GM12878 (cell line): ENCODE measurements at regions not wholly inside any gene's neighbourhood (a gene's known extent, or its start where the extent isn't known, plus 50 kb on each side); places are given as distances from the start of the nearest gene placed in this dataset.

Source experiments
- ATAC-seq: fragments of 200-7000 bp; cut with Tn5 transposase; 3 replicates; pipeline ENCODE4 v1.9.1; 2020; ENCODE audit warnings: mild to moderate bottlenecking, moderate library complexity
- BruUV-seq: library from RNA; stranded (reverse); fragments of 400-500 nt; replicated peaks from 2 replicates; lab custom pipeline; 2021; lab: Mats Ljungman, UMichigan
- CTCF ChIA-PET: fragments of 300-600 bp; sonication (Branson Sonifier 250); formaldehyde crosslinking; extraction: SDS; loops from one replicate; lab custom pipeline; 2021; ENCODE audit warnings: inconsistent platforms; lab: Yijun Ruan, JAX
- POLR2A ChIA-PET: fragments of 350-600 bp; formaldehyde crosslinking; extraction: SDS; loops from one replicate; lab custom pipeline; 2021; ENCODE audit warnings: inconsistent platforms; lab: Charles Lee
- RAD21 ChIA-PET: fragments of 300-600 bp; sonication (Branson Sonifier 250); formaldehyde crosslinking; loops from one replicate; lab custom pipeline; 2023; ENCODE audit warnings: antibody characterized with exemption; ENCODE audit not compliant: unreplicated experiment; lab: Charles Lee
- SMC1A ChIA-PET: fragments of 300-600 bp; sonication (Branson Sonifier 250); formaldehyde crosslinking; loops from one replicate; lab custom pipeline; 2023; ENCODE audit not compliant: unreplicated experiment, uncharacterized antibody; lab: Charles Lee
- DNase-seq: peaks from one replicate; pipeline ENCODE4 v3.0.0-alpha.2; 2011; ENCODE audit warnings: low read depth, low spot score
- FAIRE-seq: peaks from 3 replicates; lab custom pipeline; 2011; peaks lifted over from hg19 to GRCh38; lab: Jason Lieb, UNC
- H2AFZ ChIP-seq: 2 replicates; pipeline ENCODE4 v1.6.0; 2011; ENCODE audit warnings: low read depth, low read length, control low read depth; ENCODE audit not compliant: control insufficient read depth
- H3K27ac ChIP-seq: 2 replicates; pipeline ENCODE4 v1.5.1; 2011; ENCODE audit warnings: control low read depth; ENCODE audit not compliant: control insufficient read depth, insufficient read depth
- H3K27me3 ChIP-seq, 2 experiments: replicated peaks in 1 of 2; 2 replicates each; pipeline versions ENCODE4 v1.6.0 to v1.6.1; 2011; ENCODE audit warnings: low read length in 1 of 2; ENCODE audit not compliant: control insufficient read depth in 2 of 2, insufficient read depth in 2 of 2
- H3K36me3 ChIP-seq, 2 experiments: 2 replicates each; pipeline ENCODE4 v1.5.1; 2011; ENCODE audit warnings: low read length in 1 of 2; ENCODE audit not compliant: control insufficient read depth in 2 of 2, insufficient read depth in 2 of 2
- H3K4me1 ChIP-seq: 2 replicates; pipeline ENCODE4 v1.6.1; 2011; ENCODE audit warnings: mild to moderate bottlenecking, low read length, moderate library complexity, mixed read lengths; ENCODE audit not compliant: control insufficient read depth, insufficient read depth
- H3K4me2 ChIP-seq: 2 replicates; pipeline ENCODE4 v1.6.0; 2011; ENCODE audit warnings: control low read depth; ENCODE audit not compliant: control insufficient read depth, insufficient read depth
- H3K4me3 ChIP-seq: fragments of 200-600 bp; sonication (generic); 2 replicates; pipeline ENCODE4 v1.5.1; 2016
- H3K79me2 ChIP-seq: 2 replicates; pipeline ENCODE4 v1.6.0; 2011; ENCODE audit warnings: low read length; ENCODE audit not compliant: control insufficient read depth, insufficient read depth
- H3K9ac ChIP-seq: 2 replicates; pipeline ENCODE4 v1.8.0; 2011; ENCODE audit warnings: low read length, control low read depth, mixed read lengths; ENCODE audit not compliant: control insufficient read depth, insufficient read depth
- H3K9me3 ChIP-seq: replicated peaks from 3 replicates; pipeline ENCODE4 v1.5.1; 2011; ENCODE audit warnings: mild to moderate bottlenecking, low read length; ENCODE audit not compliant: control insufficient read depth, insufficient read depth
- H4K20me1 ChIP-seq: 2 replicates; pipeline ENCODE4 v1.6.0; 2011; ENCODE audit not compliant: control insufficient read depth, insufficient read depth
- BACH1 ChIP-seq: fragments of 450-650 bp; IDR thresholded peaks from 2 replicates; pipeline ENCODE4 v1.6.1; 2017; ENCODE audit warnings: mild to moderate bottlenecking, borderline replicate concordance
- KLF5 ChIP-seq: fragments of 450-650 bp; IDR thresholded peaks from 2 replicates; pipeline ENCODE4 v1.6.1; 2014; ENCODE audit warnings: mild to moderate bottlenecking; ENCODE audit not compliant: partially characterized antibody
- MTA3 ChIP-seq: IDR thresholded peaks from 2 replicates; pipeline ENCODE4 v1.6.1; 2012; ENCODE audit warnings: low read length, inconsistent platforms, borderline replicate concordance
- NFIC ChIP-seq: IDR thresholded peaks from 2 replicates; pipeline ENCODE4 v1.6.1; 2012; ENCODE audit warnings: low read depth, mild to moderate bottlenecking, inconsistent platforms, low read length, moderate library complexity
- NR2C1 ChIP-seq: fragments of 450-650 bp; IDR thresholded peaks from 2 replicates; pipeline ENCODE4 v1.6.1; 2017; ENCODE audit warnings: antibody characterized with exemption, mild to moderate bottlenecking, moderate library complexity
- RBBP5 ChIP-seq: fragments of 200-600 bp; sonication (generic); conservative IDR thresholded peaks from 2 replicates; pipeline ENCODE4 v1.6.1; 2016
- RUNX3 ChIP-seq: IDR thresholded peaks from 2 replicates; pipeline ENCODE4 v1.6.1; 2012; ENCODE audit warnings: low read length, inconsistent platforms
- TCF3 ChIP-seq: IDR thresholded peaks from 2 replicates; pipeline ENCODE4 v1.6.1; 2012; ENCODE audit warnings: low read depth, mild to moderate bottlenecking, low read length, borderline replicate concordance; ENCODE audit not compliant: insufficient read depth
- ZNF687 ChIP-seq: fragments of 450-650 bp; IDR thresholded peaks from 2 replicates; pipeline ENCODE4 v1.6.1; 2017; ENCODE audit warnings: mild to moderate bottlenecking, moderate library complexity
- WGBS: methylation state at CpG from one replicate; pipeline ENCODE4 v1.1.6; 2016; ENCODE audit warnings: low lambda C conversion rate; ENCODE audit not compliant: insufficient replicate concordance, insufficient coverage; ENCODE audit errors: missing lambda C conversion rate; 5-methylcytosine and 5-hydroxymethylcytosine counted together
- in situ Hi-C: fragments of 300-500 bp; cut with MboI; formaldehyde crosslinking; loops from 9 replicates; pipeline ENCODE4 v1.14.3; 2018; ENCODE audit warnings: mixed read lengths
- intact Hi-C: fragments of 100-400 bp; cut with micrococcal nuclease; formaldehyde crosslinking; loops from one replicate; pipeline ENCODE4 v1.14.2; 2022; ENCODE audit not compliant: unreplicated experiment
- TF ChIP-seq, protein P1 (sequence below): fragments of 450-650 bp; IDR thresholded peaks from 2 replicates; pipeline ENCODE4 v1.6.1; 2016; ENCODE audit warnings: mild to moderate bottlenecking, moderate library complexity, borderline replicate concordance

GRCh38 chrX:15946783-15947580 lies 92.4 kb upstream of the AP1S2 start:
- no peaks in the 10 kb centered on the region for H4K20me1 ChIP-seq
- H3K9ac ChIP-seq, result no peak overlapping the region
- no peak overlapping the region for H2AFZ ChIP-seq
- RAD21 ChIA-PET, result no interaction called here
- WGBS, result 51% methylated on average over 6 of the region's 6 CpGs
- intact Hi-C loops (no loop called here), in situ Hi-C loops (no loop called here)
- SMC1A ChIA-PET, result no interaction called here
- no peak for DNase-seq
- POLR2A ChIA-PET, result interaction anchor here (0.5 to 0.7 kb wide), 3 partner anchors 17 to 381 kb away, joined by 3 to 6 read pairs (median 3); no protein-coding TSS in a partner anchor
- no peaks in the 10 kb centered on the region for H3K9me3 ChIP-seq
- ATAC-seq, result no peak
- H3K4me1 ChIP-seq, result no peaks in the 10 kb centered on the region
- H3K79me2 ChIP-seq, result no peaks in the 10 kb centered on the region
- H3K36me3 ChIP-seq, result no peaks in the 10 kb centered on the region
- CTCF ChIA-PET, result interaction anchor here (1.0 kb wide), 1 partner anchor 17 kb away, joined by 3 read pairs; no protein-coding TSS in a partner anchor
- TF ChIP-seq, protein P1, sequence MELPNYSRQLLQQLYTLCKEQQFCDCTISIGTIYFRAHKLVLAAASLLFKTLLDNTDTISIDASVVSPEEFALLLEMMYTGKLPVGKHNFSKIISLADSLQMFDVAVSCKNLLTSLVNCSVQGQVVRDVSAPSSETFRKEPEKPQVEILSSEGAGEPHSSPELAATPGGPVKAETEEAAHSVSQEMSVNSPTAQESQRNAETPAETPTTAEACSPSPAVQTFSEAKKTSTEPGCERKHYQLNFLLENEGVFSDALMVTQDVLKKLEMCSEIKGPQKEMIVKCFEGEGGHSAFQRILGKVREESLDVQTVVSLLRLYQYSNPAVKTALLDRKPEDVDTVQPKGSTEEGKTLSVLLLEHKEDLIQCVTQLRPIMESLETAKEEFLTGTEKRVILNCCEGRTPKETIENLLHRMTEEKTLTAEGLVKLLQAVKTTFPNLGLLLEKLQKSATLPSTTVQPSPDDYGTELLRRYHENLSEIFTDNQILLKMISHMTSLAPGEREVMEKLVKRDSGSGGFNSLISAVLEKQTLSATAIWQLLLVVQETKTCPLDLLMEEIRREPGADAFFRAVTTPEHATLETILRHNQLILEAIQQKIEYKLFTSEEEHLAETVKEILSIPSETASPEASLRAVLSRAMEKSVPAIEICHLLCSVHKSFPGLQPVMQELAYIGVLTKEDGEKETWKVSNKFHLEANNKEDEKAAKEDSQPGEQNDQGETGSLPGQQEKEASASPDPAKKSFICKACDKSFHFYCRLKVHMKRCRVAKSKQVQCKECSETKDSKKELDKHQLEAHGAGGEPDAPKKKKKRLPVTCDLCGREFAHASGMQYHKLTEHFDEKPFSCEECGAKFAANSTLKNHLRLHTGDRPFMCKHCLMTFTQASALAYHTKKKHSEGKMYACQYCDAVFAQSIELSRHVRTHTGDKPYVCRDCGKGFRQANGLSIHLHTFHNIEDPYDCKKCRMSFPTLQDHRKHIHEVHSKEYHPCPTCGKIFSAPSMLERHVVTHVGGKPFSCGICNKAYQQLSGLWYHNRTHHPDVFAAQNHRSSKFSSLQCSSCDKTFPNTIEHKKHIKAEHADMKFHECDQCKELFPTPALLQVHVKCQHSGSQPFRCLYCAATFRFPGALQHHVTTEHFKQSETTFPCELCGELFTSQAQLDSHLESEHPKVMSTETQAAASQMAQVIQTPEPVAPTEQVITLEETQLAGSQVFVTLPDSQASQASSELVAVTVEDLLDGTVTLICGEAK, result no peak
- TF ChIP-seq KLF5 (no peak), NR2C1 (no peak), RUNX3 (no peak), MTA3 (no peak), RBBP5 (no peak), NFIC (no peak), TCF3 (no peak), BACH1 (no peak), ZNF687 (no peak)
- no TSS peak for BruUV-seq
- H3K27me3 ChIP-seq, result no peaks in the 10 kb centered on the region; a peak in 1 of 4 replicates
- no peak overlapping the region for H3K4me2 ChIP-seq
- H3K4me3 ChIP-seq, result no peak overlapping the region
- H3K27ac ChIP-seq, result no peak overlapping the region
- no peak for FAIRE-seq
